Left ventricle myocardium superior (tissue), 1 donor: ENCODE measurements at regions not wholly inside any gene's neighbourhood (a gene's known extent, or its start where the extent isn't known, plus 50 kb on each side); places are given as distances from the start of the nearest gene placed in this dataset.
"Not testable (repeated sequence)": the region's sequence is repeated elsewhere in the genome, so short reads cannot be mapped to it uniquely, and the experiment has no call there.

Source experiments
- ATAC-seq: fragments of 200-7000 bp; cut with Tn5 transposase; one replicate; pipeline ENCODE4 v1.9.1; 2020; ENCODE audit warnings: mild to moderate bottlenecking, moderate library complexity
- DNase-seq: peaks from one replicate; pipeline ENCODE4 v3.0.0-alpha.2; 2020
- intact Hi-C: fragments of 100-400 bp; cut with micrococcal nuclease; formaldehyde crosslinking; loops from one replicate; pipeline ENCODE4 v1.11.0; 2022
- donor health status: DM: no; HTN: yes; CAD: no; lungs with severe emphysema.

GRCh38 chr5:19140276-19140675 lies 847.7 kb downstream of the CDH18 start:
- ATAC-seq (no peak), DNase-seq (no peak)
- intact Hi-C loops: no loop called here

GRCh38 chr5:19141937-19142524 lies 846.0 kb downstream of the CDH18 start:
- DNase-seq, ATAC-seq, intact Hi-C loops: not testable (repeated sequence)

GRCh38 chr5:19142713-19143414 lies 845.1 kb downstream of the CDH18 start:
- DNase-seq, ATAC-seq, intact Hi-C loops: not testable (repeated sequence)

GRCh38 chr5:19143935-19144334 lies 844.1 kb downstream of the CDH18 start:
- DNase-seq (no peak), ATAC-seq (no peak)
- intact Hi-C loops: no loop called here

- no peak for DNase-seq
- intact Hi-C loops: no loop called here
- no peak for ATAC-seq
These were observed 818.6 kb downstream of the CDH18 start for GRCh38 chr5:19169426-19169825.

- peak; percentile 45 for ATAC-seq
- intact Hi-C loops: no loop called here
These were observed 815.0 kb downstream of the CDH18 start for GRCh38 chr5:19172926-19173470.

GRCh38 chr5:19175776-19176570 lies 812.0 kb downstream of the CDH18 start:
- DNase-seq: no peak
- intact Hi-C loops: no loop called here
- ATAC-seq: no peak

More at GRCh38 chr5:19172926-19173470, 815.0 kb downstream of the CDH18 start:
- DNase-seq: no peak

GRCh38 chr5:19179571-19179970 lies 808.4 kb downstream of the CDH18 start:
- DNase-seq: no peak
- ATAC-seq: no peak
- intact Hi-C loops: no loop called here

GRCh38 chr5:19189176-19189575 lies 798.8 kb downstream of the CDH18 start:
- intact Hi-C loops: no loop called here
- ATAC-seq (no peak), DNase-seq (no peak)

- DNase-seq (no peak), ATAC-seq (no peak)
- intact Hi-C loops: no loop called here
These were observed 794.4 kb downstream of the CDH18 start for GRCh38 chr5:19193631-19194030.

GRCh38 chr5:19196631-19197030 lies 791.4 kb downstream of the CDH18 start:
- DNase-seq (no peak), ATAC-seq (no peak)

GRCh38 chr5:19200251-19200650 lies 787.7 kb downstream of the CDH18 start:
- ATAC-seq (no peak), DNase-seq (no peak)
- intact Hi-C loops: no loop called here

More at GRCh38 chr5:19196631-19197030, 791.4 kb downstream of the CDH18 start:
- intact Hi-C loops: no loop called here

- DNase-seq: no peak
- intact Hi-C loops: no loop called here
- ATAC-seq: no peak
These were observed 779.6 kb downstream of the CDH18 start for GRCh38 chr5:19208397-19208796.

GRCh38 chr5:19210886-19211285 lies 777.1 kb downstream of the CDH18 start:
- DNase-seq (no peak), ATAC-seq (no peak)
- intact Hi-C loops: no loop called here

GRCh38 chr5:19229179-19229835 lies 758.7 kb downstream of the CDH18 start:
- no peak for ATAC-seq
- intact Hi-C loops: no loop called here
- no peak for DNase-seq

GRCh38 chr5:19233573-19233972 lies 754.4 kb downstream of the CDH18 start:
- DNase-seq (no peak), ATAC-seq (no peak)
- intact Hi-C loops: no loop called here

GRCh38 chr5:19235101-19235584 lies 752.9 kb downstream of the CDH18 start:
- DNase-seq: no peak

GRCh38 chr5:19240170-19240569 lies 747.8 kb downstream of the CDH18 start:
- intact Hi-C loops: no loop called here
- DNase-seq: no peak
- no peak for ATAC-seq

More at GRCh38 chr5:19235101-19235584, 752.9 kb downstream of the CDH18 start:
- no peak for ATAC-seq
- intact Hi-C loops: no loop called here

GRCh38 chr5:19241690-19242089 lies 746.3 kb downstream of the CDH18 start:
- ATAC-seq (no peak), DNase-seq (no peak)
- intact Hi-C loops: no loop called here
